ENCODE measurements at regions not wholly inside any gene's neighbourhood (a gene's known extent, or its start where the extent isn't known, plus 50 kb on each side); places are given as distances from the start of the nearest gene placed in this dataset.

- peaks cover 16% of the 10 kb centered on the region for H3K4me1 Mint-ChIP-seq (ENCODE audit: low read depth)
- H3K4me3 Mint-ChIP-seq (ENCODE audit: unreplicated experiment): no peak overlapping the region
- DNase-seq (ENCODE audit: low spot score): no peak
- no peak overlapping the region for H3K27ac Mint-ChIP-seq (ENCODE audit: unreplicated experiment)
- no peaks in the 10 kb centered on the region for H3K27me3 Mint-ChIP-seq (ENCODE audit: low read depth)
- H3K36me3 Mint-ChIP-seq (ENCODE audit: low read depth): no peaks in the 10 kb centered on the region
- H3K9me3 Mint-ChIP-seq (ENCODE audit: low read depth): peaks cover 7% of the 10 kb centered on the region
- TF ChIP-seq CTCF (IDR thresholded peaks at IDR 0.05): no peak
These were observed 143.5 kb upstream of the DAPK1 start for GRCh38 chr9:87354147-87354546.

GRCh38 chr9:87357600-87357999 is 140.1 kb upstream of the DAPK1 start:
- Mint-ChIP-seq H3K4me3 (ENCODE audit: unreplicated experiment) (no peak overlapping the region), H3K27me3 (ENCODE audit: low read depth) (no peaks in the 10 kb centered on the region), H3K27ac (ENCODE audit: unreplicated experiment) (no peak overlapping the region), H3K4me1 (ENCODE audit: low read depth) (peaks cover 5% of the 10 kb centered on the region), H3K9me3 (ENCODE audit: low read depth) (peaks cover 19% of the 10 kb centered on the region), H3K36me3 (ENCODE audit: low read depth) (peaks cover 7% of the 10 kb centered on the region)
- no peak for DNase-seq (ENCODE audit: low spot score)
- no peak for TF ChIP-seq CTCF (IDR thresholded peaks at IDR 0.05)

- Mint-ChIP-seq H3K4me1 (ENCODE audit: low read depth) (peaks cover under 1% of the 10 kb centered on the region), H3K36me3 (ENCODE audit: low read depth) (peaks cover 10% of the 10 kb centered on the region), H3K27ac (ENCODE audit: unreplicated experiment) (no peak overlapping the region), H3K27me3 (ENCODE audit: low read depth) (no peaks in the 10 kb centered on the region), H3K4me3 (ENCODE audit: unreplicated experiment) (no peak overlapping the region), H3K9me3 (ENCODE audit: low read depth) (peaks cover 29% of the 10 kb centered on the region)
- DNase-seq (ENCODE audit: low spot score): no peak
- no peak for TF ChIP-seq CTCF (IDR thresholded peaks at IDR 0.05)
These were observed 138.4 kb upstream of the DAPK1 start for GRCh38 chr9:87359264-87359663.

GRCh38 chr9:87359958-87360601 is 137.6 kb upstream of the DAPK1 start:
- H3K9me3 Mint-ChIP-seq (ENCODE audit: low read depth): peaks cover 36% of the 10 kb centered on the region
- no peak for DNase-seq (ENCODE audit: low spot score)
- no peak overlapping the region for H3K4me3 Mint-ChIP-seq (ENCODE audit: unreplicated experiment)
- TF ChIP-seq CTCF (IDR thresholded peaks at IDR 0.05): no peak
- no peaks in the 10 kb centered on the region for H3K27me3 Mint-ChIP-seq (ENCODE audit: low read depth)
- peaks cover 12% of the 10 kb centered on the region for H3K36me3 Mint-ChIP-seq (ENCODE audit: low read depth)
- no peaks in the 10 kb centered on the region for H3K4me1 Mint-ChIP-seq (ENCODE audit: low read depth)
- H3K27ac Mint-ChIP-seq (ENCODE audit: unreplicated experiment): no peak overlapping the region

GRCh38 chr9:87370049-87370685 is 127.5 kb upstream of the DAPK1 start:
- Mint-ChIP-seq H3K4me1 (ENCODE audit: low read depth) (peaks cover 50% of the 10 kb centered on the region), H3K27me3 (ENCODE audit: low read depth) (no peaks in the 10 kb centered on the region), H3K9me3 (ENCODE audit: low read depth) (peaks cover 16% of the 10 kb centered on the region), H3K36me3 (ENCODE audit: low read depth) (peaks cover 3% of the 10 kb centered on the region), H3K4me3 (ENCODE audit: unreplicated experiment) (no peak overlapping the region), H3K27ac (ENCODE audit: unreplicated experiment) (no peak overlapping the region)
- TF ChIP-seq CTCF (IDR thresholded peaks at IDR 0.05): no peak
- no peak for DNase-seq (ENCODE audit: low spot score)

Data from chondrocyte (in vitro differentiated cells).